ENCODE measurements at regions not wholly inside any gene's neighbourhood (a gene's known extent, or its start where the extent isn't known, plus 50 kb on each side); places are given as distances from the start of the nearest gene placed in this dataset.

- Histone ChIP-seq H3K4me3 (no peak overlapping the region), H3K79me2 (ENCODE audit: control insufficient read depth, insufficient read depth, low read length) (no peaks in the 10 kb centered on the region), H4K20me1 (ENCODE audit: control insufficient read depth, insufficient read depth) (no peaks in the 10 kb centered on the region), H3K9ac (ENCODE audit: control insufficient read depth, insufficient read depth, low read length) (no peak overlapping the region), H3K27ac (ENCODE audit: control insufficient read depth, insufficient read depth) (no peak overlapping the region), H3K36me3 (ENCODE audit: control insufficient read depth in 2 of 2, insufficient read depth in 2 of 2, low read length in 1 of 2) (no peaks in the 10 kb centered on the region), H3K4me1 (ENCODE audit: control insufficient read depth, insufficient read depth, low read length) (no peaks in the 10 kb centered on the region), H2AFZ (ENCODE audit: control insufficient read depth, low read depth, low read length) (no peak overlapping the region), H3K9me3 (replicated peaks; ENCODE audit: control insufficient read depth, insufficient read depth, low read length) (no peaks in the 10 kb centered on the region), H3K27me3 (replicated peaks in 1 of 2; ENCODE audit: control insufficient read depth in 2 of 2, insufficient read depth in 2 of 2, low read length in 1 of 2) (no peaks in the 10 kb centered on the region), H3K4me2 (ENCODE audit: control insufficient read depth, insufficient read depth) (no peak overlapping the region)
- no peak for ATAC-seq
- no peak for DNase-seq (ENCODE audit: low read depth, low spot score)
- ChIA-PET POLR2A (no interaction called here), CTCF (no interaction called here), SMC1A (ENCODE audit: uncharacterized antibody, unreplicated experiment) (no interaction called here), RAD21 (ENCODE audit: unreplicated experiment) (no interaction called here)
- no peak for TF ChIP-seq FOXK2 (IDR thresholded peaks at IDR 0.05)
- no peak for TF ChIP-seq ZNF207 (IDR thresholded peaks at IDR 0.05; ENCODE audit: borderline replicate concordance)
- no peak for TF ChIP-seq CEBPB (IDR thresholded peaks at IDR 0.05; ENCODE audit: borderline replicate concordance in 1 of 2, low read depth in 2 of 2, low read length in 2 of 2)
- no peak for TF ChIP-seq SREBF1 (IDR thresholded peaks at IDR 0.05; ENCODE audit: low read length)
- no peak for TF ChIP-seq EGR1 (IDR thresholded peaks at IDR 0.05; ENCODE audit: borderline replicate concordance in 1 of 2, low read depth in 2 of 2, low read length in 2 of 2)
- no peak for TF ChIP-seq CEBPZ (IDR thresholded peaks at IDR 0.05; ENCODE audit: low read depth, low read length)
- no peak for TF ChIP-seq E2F4 (IDR thresholded peaks at IDR 0.05; ENCODE audit: low read depth, low read length)
- no peak for TF ChIP-seq FOS (IDR thresholded peaks at IDR 0.05; ENCODE audit: borderline replicate concordance, extremely low read depth, insufficient read length)
- no peak for TF ChIP-seq NFIC (IDR thresholded peaks at IDR 0.05; ENCODE audit: low read depth, low read length)
- no peak for TF ChIP-seq SP1 (IDR thresholded peaks at IDR 0.05; ENCODE audit: low read depth, low read length)
- no peak for TF ChIP-seq ZZZ3 (IDR thresholded peaks at IDR 0.05; ENCODE audit: control insufficient read depth, insufficient read length, low read depth)
- no peak for TF ChIP-seq BCL11A (IDR thresholded peaks at IDR 0.05; ENCODE audit: low read depth, low read length)
- no peak for TF ChIP-seq TCF12 (IDR thresholded peaks at IDR 0.05; ENCODE audit: low read depth, low read length)
- no peak for TF ChIP-seq MXI1 (IDR thresholded peaks at IDR 0.05; ENCODE audit: low read depth, low read length)
- TF ChIP-seq ATF2 (IDR thresholded peaks at IDR 0.05; ENCODE audit: low read length): no peak
- TF ChIP-seq HDGF (IDR thresholded peaks at IDR 0.05): no peak
- in situ Hi-C loops (cut with MboI) (no loop called here), intact Hi-C loops (cut with micrococcal nuclease; ENCODE audit: unreplicated experiment) (no loop called here)
- 0% methylated on average over 2 of the region's 2 CpGs for WGBS (ENCODE audit: insufficient coverage, insufficient replicate concordance, low lambda C conversion rate, missing lambda C conversion rate)
- FAIRE-seq: no peak
- BruUV-seq (replicated peaks): no TSS peak
Measured at GRCh38 chr5:91691592-91691991, 308.5 kb upstream of the ARRDC3 start.

Measured in GM12878 (cell line).